HS-27A (cell line): ENCODE measurements at regions not wholly inside any gene's neighbourhood (a gene's known extent, or its start where the extent isn't known, plus 50 kb on each side); places are given as distances from the start of the nearest gene placed in this dataset.
"Not testable (repeated sequence)": the region's sequence is repeated elsewhere in the genome, so short reads cannot be mapped to it uniquely, and the experiment has no call there.

Source experiments
- DNase-seq: peaks from one replicate; pipeline ENCODE4 v3.0.0-alpha.2; 2012; ENCODE audit warnings: low read depth, missing footprints

DNA sequence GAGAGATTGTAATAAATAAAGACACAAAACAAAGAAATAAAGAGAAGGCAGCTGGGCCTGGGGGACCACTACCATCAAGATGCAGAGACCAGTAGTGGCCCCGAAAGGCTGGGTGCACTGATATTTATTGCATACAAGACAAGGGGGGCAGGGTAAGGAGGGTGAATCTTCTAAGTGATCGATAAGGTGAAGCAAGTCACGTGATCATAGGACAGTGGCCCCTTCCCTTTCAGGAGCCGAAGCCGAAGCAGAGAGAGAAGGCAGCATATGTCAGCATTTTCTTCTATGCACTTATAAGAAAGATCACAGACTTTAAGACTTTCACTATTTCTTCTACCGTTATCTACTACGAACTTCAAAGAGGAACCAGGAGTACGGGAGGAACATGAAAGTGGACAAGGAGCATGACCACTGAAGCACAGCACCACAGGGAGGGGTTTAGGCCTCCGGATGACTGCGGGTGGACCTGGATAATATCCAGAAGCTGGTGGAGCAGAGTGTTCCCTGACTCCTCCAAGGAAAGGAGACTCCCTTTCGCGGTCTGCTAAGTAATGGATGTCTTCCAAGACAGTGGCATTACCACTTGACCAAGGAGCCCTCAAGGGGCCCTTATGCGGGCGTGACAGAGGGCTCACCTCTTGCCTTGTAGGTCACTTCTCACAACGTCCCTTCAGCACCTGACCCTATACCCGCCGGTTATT, 126.4 kb downstream of the RBM46 start:
- not testable (repeated sequence) for DNase-seq

DNA sequence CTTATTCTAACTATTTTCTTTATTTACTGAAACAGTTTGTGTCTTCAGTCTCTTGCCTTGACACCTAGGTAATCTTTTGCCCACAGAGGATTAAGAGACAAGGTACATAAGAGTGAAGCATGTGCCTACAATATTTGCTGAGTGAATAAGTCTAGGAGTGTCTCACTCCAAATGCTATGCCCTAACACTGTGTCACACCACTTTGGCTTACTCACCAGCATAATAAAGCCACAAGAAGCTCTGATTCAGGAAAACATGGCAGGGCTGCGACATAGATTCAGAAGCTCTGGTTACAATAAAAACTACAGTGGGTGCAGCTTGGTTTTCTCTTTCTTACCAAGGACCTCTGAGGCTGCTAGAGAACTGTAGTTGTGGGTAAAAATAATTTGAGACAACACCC, 127.1 kb downstream of the RBM46 start:
- DNase-seq = no peak

DNA sequence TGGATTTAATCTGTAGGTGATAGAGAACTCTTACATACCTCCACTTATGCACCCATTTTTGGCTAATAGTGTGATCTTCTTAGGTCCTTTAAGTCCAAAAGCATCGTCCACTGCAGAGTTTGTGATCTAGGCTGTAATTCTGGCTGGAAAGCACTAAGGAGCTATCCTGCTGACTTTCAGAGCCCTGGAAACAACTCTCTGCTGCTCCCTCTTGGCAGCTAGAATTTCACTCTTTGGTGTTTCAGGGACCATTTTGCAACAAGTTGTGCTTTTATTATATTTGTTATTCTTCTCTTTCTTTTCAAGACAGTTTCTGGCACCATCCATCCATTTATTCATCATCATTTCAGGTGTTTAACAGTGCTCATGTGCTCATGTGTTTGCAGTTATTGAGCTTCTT, 130.0 kb downstream of the RBM46 start:
- DNase-seq = no peak

DNA sequence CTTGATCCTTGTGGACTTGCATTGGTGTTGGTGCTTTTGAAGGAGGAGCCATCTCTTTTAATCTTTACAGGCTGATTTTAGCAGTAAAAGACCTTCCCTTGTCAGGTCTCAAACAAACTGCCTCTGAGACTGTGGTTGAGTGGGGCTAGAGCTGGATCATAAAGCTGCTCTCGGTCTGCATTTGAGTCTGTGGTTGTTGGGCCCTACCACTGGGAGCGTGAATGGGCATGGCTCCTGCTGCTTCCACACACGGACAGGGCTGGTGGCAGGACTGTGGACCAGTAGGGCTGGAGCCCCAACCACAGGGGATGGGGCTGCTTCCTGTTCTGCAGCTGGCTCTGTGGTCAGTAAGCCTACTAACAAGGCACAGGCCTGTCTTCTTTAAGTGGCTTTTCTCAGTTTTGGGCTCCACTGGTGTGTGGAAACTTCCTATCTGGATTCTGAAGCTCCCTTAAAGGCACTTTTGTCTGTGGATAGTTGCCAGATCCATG, 130.6 kb downstream of the RBM46 start:
- DNase-seq = no peak

DNA sequence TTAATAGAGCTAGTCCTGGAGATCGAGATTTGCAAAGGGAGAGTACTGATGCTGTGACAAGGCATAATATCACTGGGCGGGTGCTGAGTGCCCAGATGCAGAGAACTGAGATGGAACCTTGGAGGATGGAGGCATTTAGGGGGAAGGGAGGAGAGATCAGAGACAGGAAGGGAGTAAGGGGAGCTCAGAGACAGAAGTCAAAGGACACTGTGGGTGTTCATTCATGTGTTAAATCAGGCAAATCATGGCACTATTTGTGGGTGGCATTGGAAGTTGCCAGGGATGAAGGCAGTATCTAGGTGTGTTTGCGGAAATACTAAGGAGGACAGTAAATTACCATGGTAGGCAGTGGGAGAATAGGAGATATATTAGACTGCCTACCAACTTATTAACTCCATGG, 135.0 kb downstream of the RBM46 start:
- no peak for DNase-seq

DNA sequence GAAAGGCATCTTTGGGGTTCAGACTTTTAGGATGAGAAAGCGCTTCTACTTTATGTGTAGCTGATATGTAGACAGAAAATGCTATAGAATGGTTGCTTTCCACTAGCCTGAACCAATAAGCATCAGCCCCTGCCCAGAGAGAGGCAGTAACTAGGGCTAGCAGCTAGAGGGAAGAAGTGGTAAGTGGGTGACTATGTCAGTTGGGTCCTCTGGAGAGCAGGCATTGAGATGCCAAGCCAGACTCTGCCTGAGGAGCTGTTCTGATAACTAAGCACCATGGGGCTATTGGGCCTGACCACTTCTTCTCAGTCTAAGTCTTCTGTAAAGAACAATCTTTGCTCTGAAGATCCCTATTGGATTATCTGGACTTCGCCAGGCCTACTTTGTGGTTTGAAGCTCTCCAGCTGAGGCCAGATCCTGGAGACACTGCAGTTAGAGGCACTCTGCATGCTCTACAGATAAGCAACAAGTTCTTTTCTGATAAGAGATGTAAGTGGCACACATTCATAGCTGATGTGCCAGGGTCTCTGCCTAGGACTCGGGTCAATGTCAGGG, 146.1 kb downstream of the RBM46 start:
- DNase-seq = no peak

DNA sequence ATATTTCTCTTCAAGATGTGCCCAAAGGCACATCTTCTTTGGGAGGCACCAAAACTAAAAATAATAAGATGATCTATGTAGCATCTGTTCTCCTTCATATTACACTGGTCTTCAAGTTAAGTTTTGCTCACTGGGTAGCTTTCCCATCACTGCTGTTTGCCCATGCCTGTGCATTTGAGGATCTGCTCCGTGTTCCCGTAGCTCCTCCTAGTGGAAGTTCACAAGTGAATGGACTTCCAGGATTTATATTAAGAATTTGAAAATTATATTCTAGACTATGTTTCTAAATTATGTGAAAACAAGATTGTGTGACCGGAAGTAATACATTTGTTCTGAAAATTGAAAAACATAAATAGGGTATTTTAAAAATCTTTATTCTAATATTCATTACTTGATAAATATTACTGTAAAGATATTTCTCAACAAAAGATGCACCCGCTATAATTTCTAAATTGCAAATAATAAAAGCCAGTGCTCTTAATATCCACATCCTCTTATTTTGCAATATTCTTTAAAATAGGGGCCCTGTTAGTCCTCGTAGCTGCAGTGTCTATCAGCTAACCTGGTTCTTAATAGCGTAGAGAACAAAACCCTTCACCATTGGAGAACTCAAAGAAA, 147.7 kb downstream of the RBM46 start:
- DNase-seq = peak; percentile 2

DNA sequence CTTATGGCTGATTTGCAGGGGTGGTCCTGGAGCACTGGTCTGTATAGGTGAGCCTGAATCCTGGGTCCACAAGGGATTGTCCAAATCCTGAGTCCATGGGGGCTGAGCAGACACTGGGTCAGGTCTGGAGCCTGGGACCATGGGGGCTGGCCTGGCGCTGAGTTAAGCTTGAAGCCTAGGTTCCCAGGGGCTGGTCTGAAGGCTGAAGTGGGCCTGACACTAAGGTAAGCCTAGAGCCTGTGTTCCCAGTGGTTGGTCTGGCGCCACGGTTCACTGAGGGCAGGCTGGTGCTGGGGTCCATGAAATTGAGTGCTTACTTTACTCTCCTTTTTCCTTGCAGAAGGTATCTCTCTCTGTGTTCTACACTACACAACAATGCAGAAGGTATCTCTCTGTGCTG, 155.8 kb downstream of the RBM46 start:
- no peak for DNase-seq

DNA sequence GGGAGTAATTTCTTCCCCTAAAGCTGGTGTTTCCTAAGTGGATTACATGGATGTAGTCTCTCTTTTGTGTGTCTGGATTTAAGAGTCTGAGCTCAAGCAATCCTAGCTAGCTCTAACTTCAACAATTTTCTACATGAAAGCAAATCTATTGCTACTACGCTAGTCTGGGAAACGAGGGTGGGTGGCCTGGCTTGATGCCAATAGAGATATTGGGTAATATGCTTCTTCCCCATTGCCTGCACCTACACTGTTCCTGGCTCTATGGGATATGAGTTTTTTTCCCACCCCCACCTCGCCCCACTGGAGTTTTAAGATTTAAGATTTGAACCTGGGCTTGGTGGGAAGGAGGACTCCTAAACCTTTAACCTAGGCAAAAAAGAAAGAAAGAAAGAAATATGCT, 158.8 kb downstream of the RBM46 start:
- DNase-seq = no peak

DNA sequence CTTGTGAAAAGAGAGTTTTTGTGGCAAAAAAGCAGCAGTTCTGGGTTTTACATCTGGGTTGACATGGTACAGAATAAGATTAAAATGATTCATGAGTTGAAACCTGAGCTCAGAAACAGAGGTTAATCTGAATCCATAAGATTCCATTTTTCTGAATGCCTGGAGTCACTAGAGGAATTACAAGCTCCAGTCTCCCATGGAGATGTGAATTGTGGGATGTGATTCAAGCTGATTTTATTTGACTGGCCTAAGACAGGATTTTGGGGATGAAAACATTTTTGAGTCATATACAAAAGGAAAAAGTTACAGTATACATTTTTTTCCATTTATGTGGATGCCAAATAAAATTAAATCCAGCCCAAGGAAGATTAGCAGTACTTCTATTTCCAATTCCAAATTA, 161.1 kb downstream of the RBM46 start:
- DNase-seq = no peak

DNA sequence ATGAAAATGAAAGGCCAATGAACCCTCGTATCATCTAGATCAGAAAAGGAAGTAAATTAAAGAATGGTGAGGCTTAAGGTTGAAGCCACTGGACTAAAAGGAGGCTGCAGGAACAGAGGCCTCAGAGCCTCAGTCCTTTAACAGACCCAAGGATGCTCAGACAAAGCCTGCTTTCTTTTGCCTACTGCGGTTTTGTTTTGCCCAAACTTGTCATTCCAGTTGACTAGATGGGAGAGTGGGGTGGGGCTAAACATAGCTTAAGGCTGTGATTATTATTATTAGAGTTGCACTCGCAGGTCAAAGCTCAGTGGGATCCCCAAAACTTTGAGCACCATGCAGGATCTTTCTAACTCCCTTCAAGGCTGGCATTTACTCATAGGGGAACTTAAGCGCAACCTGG, 163.9 kb downstream of the RBM46 start:
- DNase-seq = no peak

DNA sequence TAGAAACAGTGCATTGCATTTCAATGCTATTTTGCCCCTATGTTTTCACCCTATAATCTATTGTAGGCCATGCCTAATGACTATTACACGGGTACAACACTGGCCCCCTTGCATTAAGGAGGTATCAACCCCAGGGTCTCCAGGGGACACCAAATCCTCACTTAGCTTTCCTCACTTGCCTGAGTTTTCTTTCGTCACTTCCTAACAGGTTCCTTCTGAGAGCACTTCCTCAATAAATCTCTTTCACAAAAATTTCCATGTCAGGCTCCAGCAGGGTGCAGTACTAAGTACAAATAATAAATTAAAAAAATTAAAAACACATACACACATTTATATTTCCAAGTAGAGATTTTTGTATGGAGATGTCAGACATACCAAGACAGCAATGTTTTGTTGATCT, 165.0 kb downstream of the RBM46 start:
- DNase-seq = no peak

DNA sequence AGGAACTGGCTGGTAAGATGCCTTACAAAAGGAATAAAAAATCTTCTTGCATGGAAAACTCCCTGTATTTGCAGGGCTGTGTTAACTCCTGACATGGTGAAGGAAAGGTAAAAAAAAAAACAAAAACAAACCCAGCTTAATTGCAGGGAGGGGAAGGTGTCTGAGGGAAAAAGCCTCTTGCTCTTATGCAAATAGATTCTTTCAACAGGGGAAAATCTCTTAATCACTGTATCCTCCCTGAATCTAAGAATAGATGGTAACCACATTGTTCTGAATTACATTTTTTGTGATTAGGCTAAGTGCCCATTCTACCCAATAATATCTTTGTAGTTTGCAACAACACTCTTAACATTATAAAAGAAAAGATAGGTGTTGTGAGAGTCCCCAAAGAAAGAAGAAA, 172.6 kb downstream of the RBM46 start:
- DNase-seq = no peak

DNA sequence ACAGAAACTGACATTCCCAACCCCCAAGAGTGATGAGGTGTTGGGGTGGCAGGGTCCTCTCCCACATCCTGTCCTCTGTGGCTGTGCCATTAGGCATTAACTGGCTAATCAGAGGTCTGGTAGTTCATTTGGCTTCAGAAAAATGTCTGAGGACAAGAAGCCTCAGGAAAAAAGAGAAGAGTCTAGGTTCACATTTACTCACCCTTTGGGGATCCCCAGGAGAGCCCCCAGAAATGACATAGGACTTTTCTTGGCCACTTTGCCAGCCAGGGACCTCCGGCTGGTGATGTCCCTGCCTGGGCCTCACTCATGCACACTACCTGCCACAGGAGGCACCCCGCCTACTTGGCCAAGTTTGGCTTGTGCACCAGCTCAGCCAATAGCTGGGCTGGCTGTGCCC, 173.0 kb downstream of the RBM46 start:
- no peak for DNase-seq

DNA sequence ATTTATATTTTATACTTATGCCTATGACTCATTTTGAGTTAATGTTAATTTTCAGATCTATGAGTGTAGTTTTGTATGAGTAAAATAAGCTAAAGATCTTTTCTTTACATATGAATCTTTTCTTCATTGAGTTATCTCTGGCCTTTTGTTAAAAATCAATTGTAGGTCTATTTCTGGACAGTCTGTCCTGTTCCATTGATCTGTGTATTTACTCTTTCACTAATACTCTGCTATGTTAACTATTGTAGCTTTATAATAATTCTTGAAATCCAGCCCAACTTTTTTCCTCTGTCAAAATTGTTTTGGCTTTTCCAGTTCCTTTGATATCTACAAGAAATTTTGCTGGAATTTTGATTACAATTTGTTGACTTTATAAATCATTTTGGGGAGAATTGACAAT, 177.0 kb downstream of the RBM46 start:
- no peak for DNase-seq

DNA sequence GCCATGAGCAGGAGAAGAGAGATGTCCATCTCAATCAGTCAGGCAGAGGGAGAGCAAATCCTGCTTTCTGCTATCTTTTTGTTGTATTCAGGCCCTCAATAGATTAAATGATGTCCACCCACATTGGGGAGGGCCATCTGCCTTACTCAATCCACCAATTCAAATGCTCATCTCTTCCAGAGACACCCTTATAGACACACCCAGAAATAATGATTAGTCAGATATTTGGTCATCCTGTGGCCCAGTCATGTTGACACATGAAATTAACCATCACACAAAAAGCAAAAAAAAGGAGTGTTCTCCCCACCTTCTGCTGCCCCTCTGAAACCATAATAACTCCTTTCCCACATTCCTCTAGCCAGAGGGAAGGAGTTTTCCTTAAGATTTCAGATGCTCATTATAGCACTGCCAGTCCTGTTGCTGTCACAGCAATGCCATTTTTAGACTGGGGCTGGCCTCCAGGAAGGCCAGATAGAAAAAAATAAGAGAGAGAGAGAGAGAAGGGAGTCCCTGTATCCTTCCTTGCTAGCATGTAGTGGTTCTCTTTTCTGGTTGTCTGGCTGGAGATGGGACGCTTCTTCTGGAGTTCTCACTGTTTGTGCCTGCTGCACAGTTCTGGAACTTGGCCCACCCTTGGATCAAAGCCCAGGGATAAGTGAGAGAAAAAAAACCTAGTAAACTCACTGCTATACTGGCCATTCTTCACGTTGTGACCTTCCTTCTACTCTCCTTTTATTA, 177.7 kb downstream of the RBM46 start:
- DNase-seq = no peak

DNA sequence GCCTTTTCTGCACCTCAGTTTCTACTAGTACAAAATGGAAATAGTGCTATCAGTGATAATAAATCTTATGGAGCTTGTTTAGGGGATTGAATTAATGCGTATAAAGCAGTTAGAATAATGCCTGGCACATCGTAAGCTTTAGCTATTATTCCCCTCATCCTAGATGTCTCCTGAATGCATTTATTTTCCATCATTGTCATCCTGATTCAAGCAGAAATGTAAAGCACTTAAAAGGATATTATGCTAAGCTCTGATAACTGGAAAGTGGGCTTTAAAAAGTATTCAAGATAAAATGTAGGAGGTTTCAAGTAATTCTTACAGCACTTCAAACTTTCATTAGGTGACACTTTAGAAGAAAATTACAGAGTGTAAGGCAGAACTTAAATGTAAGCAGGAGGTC, 178.7 kb downstream of the RBM46 start:
- DNase-seq = no peak

DNA sequence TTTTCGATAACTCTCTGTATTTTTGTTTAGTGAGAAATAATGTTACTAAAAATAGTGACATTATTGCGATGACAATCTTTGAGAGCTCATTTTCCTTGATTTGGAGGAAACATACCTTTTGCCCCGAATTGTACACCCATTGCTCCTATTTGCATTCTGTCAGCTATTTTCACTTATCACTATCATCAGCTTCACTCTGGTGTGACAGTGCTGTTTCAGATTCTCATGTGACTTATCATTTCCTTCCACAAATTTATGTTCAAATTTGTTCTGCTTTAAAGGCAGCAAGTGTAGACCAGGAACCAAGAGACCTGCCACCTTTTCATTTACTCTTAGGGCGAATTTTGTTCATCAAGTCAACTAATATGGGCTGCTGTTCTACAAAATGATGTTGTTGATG, 179.4 kb downstream of the RBM46 start:
- DNase-seq = no peak

DNA sequence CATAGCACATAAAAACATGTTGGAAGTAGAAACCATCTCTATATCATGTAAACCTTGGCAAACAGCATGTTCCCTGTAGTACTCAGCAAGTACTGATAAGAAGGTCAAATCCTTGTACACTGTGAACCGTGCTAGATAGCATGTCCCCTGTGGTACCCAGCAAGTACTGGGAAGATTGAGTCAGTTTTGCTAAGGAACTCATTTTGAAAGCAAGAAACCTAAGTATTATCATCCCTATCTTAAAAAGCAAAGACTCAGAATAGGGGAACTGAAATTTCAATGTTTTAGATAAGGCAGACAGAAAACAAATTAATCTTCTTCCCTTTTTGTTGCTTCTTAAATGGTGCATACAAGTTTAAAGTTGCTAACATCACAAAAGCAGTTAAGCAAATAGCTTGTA, 180.2 kb downstream of the RBM46 start:
- DNase-seq = no peak

DNA sequence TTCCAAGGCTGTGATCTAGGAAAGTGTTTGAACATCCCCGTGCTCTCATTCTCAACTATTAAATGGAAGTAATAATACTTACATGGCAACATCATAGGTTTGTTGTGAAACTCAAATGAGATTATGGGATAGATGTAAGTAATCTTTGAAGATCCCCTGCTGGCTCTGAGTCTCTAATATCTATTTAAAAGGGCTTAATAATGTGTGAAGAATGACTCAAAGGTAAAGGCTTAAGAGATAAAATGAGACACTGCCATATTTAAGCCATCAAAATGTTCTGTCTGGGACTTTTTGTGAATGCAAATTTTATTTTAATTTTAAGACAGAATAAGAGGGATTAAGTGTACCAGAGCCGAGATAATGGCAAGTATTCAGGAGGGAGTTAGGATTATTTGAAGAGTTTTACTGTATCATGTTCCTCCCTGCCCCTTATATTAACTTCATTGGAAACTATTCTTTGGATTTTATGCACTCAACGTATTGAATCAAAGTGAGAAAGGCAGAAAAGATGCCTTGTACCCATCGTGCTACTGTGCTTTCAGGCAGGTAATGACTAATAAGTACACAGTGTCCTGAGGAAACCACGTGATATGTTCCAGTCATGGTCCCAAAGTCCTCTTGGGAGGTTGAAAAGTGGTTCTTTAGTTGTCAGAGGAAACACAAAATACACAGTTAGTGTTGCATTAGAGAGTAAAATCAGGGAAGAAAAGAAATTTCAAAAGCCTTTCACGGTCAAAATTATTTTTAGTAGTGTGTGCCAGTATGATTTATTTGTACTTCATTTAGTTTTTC, 192.4 kb downstream of the RBM46 start:
- no peak for DNase-seq

DNA sequence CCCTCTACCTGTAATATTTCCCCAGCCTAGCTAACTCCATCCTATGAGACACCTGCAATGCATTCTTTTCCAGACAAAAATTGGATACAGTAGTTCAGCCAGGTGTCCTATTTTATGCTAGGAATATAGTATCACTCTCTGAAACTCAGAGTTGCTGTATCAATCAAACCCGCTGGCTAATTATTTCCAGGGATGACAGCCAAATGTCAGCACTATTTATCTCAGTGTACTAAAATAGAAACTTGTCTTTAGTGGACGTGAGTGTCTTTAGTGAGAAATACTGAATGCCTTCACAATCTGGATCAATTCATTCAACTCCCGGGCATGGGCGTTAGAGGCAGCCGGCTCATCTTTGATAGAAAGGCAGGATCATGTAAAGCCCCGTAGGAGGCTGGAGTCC, 196.2 kb downstream of the RBM46 start:
- no peak for DNase-seq
